ENCODE measurements at regions not wholly inside any gene's neighbourhood (a gene's known extent, or its start where the extent isn't known, plus 50 kb on each side); places are given as distances from the start of the nearest gene placed in this dataset.

GRCh38 chr2:140002110-140002509, 1221.9 kb upstream of the NXPH2 start:
- TF ChIP-seq EZH2 (IDR thresholded peaks at IDR 0.05) (no peak), POLR2AphosphoS5 (IDR thresholded peaks at IDR 0.05; ENCODE audit: borderline replicate concordance, low read depth, low read length) (no peak)
